GM19463 (cell line): ENCODE measurements at regions not wholly inside any gene's neighbourhood (a gene's known extent, or its start where the extent isn't known, plus 50 kb on each side); places are given as distances from the start of the nearest gene placed in this dataset.

ENCODE experiments used
- ATAC-seq: cut with Tn5 transposase; IDR thresholded peaks from one replicate; pipeline ENCODE4 v1.9.1; 2021; ENCODE audit warnings: mild to moderate bottlenecking, moderate library complexity; ENCODE audit not compliant: unreplicated experiment

DNA sequence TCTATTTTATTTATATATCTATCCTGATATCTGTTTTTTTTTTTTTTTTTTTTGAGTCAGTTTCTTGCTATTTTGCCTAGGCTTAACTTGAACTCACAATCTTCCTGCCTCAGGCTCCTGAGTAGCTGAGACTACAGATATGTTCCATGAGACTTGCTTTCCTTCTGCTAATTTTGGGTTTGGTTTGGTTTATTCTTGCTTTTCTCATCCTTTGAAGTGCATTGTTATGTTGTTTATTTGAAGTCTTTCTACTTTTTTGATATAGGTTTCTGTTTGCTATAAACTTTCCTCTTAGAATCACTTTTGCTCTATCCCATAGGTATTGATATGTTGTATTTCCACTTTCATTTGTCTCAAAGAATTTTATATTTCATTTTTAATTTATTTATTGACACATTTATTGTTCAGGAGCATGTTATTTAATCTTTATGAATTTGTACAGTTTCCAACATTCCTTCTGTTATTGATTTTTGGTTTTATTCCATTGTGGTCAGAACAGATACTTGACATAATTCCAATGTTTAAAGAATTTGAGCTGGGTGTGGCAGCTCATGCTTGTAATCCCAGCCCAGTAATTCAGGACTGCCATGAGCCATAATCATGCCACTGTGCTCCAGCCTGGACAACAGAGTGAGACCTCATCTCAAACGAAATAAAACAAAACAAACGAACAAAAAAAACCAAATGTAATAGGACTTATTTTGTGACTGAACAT lies 62.3 kb upstream of the PLSCR4 start:
- no peak for ATAC-seq

DNA sequence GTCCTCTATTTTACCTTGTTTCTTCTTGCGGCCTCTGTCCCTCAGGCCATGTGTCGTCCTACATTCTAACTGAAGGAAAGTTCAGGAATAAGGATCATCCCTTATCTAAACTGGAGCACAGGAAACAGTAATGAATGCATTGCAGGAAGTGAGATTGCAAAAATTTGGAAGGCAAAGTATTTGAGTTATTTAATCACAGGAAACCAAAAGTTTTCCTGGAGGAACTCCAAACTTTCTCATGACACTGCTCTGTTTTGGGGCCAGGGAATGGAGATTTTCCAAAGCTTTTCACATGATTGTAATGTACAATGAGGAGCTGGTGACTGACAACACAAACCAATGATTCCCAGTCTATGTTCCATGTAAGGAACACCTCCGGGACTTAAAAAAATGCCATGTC lies 57.8 kb upstream of the PLSCR4 start:
- ATAC-seq = no peak

DNA sequence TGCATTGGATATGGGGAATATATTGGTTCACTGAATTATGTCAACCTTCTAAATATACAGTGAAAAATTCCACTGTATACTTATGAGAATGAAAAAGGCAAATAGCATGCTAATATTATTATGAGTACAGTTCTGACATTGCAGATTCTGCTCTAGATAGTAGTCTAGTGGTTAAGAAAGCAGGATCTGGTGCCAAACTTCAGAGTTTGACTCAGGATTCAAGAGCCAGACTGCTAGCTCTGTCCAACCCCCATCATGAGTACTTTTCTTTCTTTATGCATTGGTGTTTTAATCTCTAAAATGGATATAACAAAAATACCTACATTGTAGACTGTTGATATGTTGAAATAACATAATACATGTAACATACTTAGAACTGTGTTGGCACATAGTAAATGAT lies 57.3 kb upstream of the PLSCR4 start:
- no peak for ATAC-seq

DNA sequence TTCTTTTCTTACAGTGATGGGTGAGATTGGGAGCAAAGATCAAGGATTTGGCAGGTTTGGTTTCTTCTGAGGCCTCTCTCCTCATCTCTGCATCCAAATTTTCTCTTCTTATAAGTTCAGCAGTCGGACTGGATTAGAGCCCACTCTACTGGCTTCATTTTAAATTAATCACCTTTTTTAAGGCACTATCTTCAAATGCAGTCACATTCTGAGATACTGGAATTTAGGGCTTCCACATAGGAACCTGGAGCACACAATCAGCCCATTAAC lies 56.5 kb upstream of the PLSCR4 start:
- ATAC-seq = no peak

DNA sequence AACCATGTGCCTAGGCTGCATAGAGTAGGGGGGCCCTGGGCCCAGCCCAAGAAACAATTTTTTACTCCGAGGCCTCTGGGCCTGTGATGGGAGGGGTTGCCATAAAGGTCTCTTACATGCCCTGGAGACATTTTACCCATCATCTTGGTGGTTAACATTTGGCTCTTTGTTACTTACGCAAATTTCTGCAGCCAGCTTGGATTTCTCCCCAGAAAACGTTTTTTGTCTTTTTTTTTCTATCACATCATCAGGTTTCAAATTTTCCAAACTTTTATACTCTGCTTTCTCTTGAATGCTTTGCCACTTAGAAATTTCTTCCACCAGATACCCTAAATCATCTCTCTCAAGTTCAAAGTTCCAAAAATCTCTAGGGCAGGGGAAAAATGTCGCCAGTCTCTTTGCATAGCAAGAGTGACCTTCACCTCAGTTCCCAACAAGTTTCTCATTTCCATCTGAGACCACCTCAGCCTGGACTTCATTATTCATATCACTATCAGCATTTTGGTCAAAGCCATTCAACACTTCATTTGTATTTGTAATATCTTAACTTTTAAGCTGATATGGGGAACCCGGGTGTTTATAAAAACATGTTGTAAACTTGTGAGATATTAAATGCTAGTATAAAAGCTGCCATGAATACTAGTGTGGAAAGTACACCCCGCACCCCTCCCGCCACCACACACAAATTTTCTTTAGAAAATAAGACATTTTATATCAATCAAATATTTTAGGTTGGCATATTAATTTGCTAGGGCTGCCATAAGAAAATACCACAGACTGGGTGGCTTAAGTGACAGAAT lies 56.0 kb upstream of the PLSCR4 start:
- ATAC-seq = no peak

DNA sequence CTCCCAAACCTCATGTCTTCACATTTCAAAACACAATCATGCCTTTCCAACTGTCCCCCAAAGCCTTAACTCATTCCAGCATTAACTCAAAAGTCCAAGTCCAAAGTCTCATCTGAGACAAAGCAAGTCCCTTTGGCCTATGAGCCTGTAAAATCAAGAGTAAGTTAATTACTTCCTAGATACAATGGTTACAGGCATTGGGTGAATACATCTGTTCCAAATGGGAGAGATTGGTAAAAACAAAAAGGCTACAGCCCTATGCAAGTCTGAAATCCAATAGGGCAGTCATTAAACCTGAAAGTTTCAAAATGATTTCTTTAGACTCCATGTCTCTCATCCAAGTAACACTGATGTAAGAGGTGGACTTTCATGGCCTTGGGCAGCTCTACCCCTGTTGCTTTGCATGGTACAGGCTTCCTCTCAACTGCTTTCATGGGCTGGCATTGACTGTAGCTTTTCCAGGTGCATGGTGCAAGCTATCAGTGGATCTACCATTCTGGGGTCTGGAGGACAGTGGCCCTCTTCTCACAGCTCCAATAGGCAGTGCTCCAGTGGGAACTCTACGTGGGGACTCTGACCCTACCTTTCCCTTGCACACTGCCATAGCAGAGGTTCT lies 55.0 kb upstream of the PLSCR4 start:
- ATAC-seq = no peak

DNA sequence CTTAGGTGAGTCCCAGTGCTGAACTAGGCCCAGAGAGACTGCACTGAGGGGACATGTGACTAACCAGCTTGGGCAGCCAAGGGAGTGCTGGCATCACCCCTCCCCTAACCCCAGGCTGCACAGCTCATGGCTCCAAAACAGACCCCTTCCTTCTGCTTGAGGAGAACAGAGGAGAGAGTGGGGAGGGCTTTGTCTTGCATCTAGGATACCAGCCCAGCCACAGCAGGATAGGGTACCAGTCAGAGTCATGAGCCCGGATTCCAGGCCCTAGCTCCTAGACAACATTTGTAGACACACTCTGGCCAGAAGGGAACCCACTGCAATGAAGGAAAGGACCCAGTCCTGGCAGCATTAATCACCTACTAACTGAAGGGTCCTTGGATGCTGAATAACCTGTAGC lies 49.9 kb upstream of the PLSCR4 start:
- ATAC-seq = no peak
